GM12891 (cell line): ENCODE measurements at regions not wholly inside any gene's neighbourhood (a gene's known extent, or its start where the extent isn't known, plus 50 kb on each side); places are given as distances from the start of the nearest gene placed in this dataset.

Experiments used
- PAX5 ChIP-seq: IDR thresholded peaks from 2 replicates; pipeline ENCODE4 v1.6.1; 2011; ENCODE audit warnings: low read length, moderate library complexity, mild to moderate bottlenecking; ENCODE audit not compliant: insufficient read depth, severe bottlenecking
- POLR2A ChIP-seq: IDR thresholded peaks from 2 replicates; pipeline ENCODE4 v1.6.1; 2011; ENCODE audit warnings: low read depth, low read length, control low read depth
- POLR2AphosphoS5 ChIP-seq: IDR thresholded peaks from 2 replicates; pipeline ENCODE4 v1.6.1; 2011; ENCODE audit warnings: low read depth, low read length, control low read depth
- TAF1 ChIP-seq: IDR thresholded peaks from 2 replicates; pipeline ENCODE4 v1.6.1; 2011; ENCODE audit warnings: low read depth, low read length, control low read depth

DNA sequence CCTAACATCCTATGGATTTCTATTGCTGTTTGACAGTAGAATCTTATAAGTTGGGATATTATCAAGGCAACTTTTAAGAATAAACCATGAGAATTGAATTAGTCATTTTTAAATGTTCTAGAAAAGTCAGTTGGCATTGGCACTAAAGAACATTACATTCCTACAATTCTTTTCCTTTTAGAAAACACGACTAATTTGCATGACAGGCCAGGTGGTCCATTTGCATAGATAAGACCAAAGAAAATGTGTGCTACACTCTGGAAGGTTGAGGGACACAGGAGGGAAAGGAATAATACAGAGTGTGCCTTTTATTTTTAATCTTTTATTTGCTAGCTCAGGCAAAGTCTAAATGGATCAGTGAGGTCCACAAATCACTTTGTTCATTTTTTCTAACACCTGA is 962.3 kb downstream of the EPHA3 start:
- TF ChIP-seq TAF1 (no peak), POLR2AphosphoS5 (no peak), POLR2A (no peak), PAX5 (no peak)
